Upper lobe of left lung (tissue), 4 donors: ENCODE measurements at regions not wholly inside any gene's neighbourhood (a gene's known extent, or its start where the extent isn't known, plus 50 kb on each side); places are given as distances from the start of the nearest gene placed in this dataset.

ENCODE experiments used
- CTCF ChIP-seq, 6 experiments: fragments of 450-650 bp in 4 of 6; fragments of 200-600 bp in 2 of 6; sonication (generic) in 2 of 6; IDR thresholded peaks; one replicate each; pipeline ENCODE4 v1.5.1; 2016 to 2019; ENCODE audit warnings: antibody characterized with exemption in 6 of 6
- POLR2A ChIP-seq, 4 donors: fragments of 450-650 bp; IDR thresholded peaks; one replicate each; pipeline ENCODE4 v1.5.1; 2016 to 2017; ENCODE audit warnings: antibody characterized with exemption in 4 of 4, mild to moderate bottlenecking in 2 of 4
- POLR2AphosphoS5 ChIP-seq, 2 donors: sonication (generic); formaldehyde crosslinking; IDR thresholded peaks; one replicate each; pipeline ENCODE4 v1.5.1; 2017; ENCODE audit warnings: antibody characterized with exemption in 2 of 2

DNA sequence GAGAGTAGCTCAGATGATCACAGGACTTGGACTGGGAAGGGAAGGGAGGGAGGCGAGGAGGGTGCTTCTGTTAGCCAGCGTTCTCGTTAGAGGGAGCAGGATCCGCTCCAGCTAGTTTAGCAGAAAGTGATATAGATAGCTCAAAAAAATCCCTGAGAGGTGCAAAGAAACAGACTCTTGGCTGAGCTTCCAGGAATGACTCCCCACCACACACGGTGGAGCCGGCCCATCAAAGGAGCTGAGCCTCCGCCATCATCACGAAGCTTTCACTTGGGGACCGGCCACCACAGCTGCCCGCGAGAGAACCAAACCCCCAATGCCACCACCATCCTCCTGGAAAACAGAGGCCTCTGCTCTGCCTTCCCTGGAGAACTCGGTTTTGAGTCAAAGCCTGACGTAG is 124.6 kb upstream of the BCL2L14 start:
- no peak for TF ChIP-seq POLR2AphosphoS5 (IDR thresholded peaks at IDR 0.05)
- no peak for TF ChIP-seq POLR2A (IDR thresholded peaks at IDR 0.05)
- no peak for TF ChIP-seq CTCF (IDR thresholded peaks at IDR 0.05)
